Hepatocyte (in vitro differentiated cells): ENCODE measurements at regions not wholly inside any gene's neighbourhood (a gene's known extent, or its start where the extent isn't known, plus 50 kb on each side); places are given as distances from the start of the nearest gene placed in this dataset. TPM values are rescaled to one million over a fixed set of nuclear protein-coding genes. Genes with fewer than 3 reads are reported as not detected.

ENCODE experiments used
- DNase-seq: peaks from one replicate; pipeline ENCODE4 v3.0.0-alpha.2; 2016; ENCODE audit warnings: low spot score
- H2AFZ ChIP-seq: fragments of 200-600 bp; sonication (generic); 2 replicates; pipeline ENCODE4 v1.6.0; 2016; ENCODE audit warnings: antibody characterized with exemption, mild to moderate bottlenecking
- H3K27ac ChIP-seq: fragments of 200-600 bp; sonication (generic); 2 replicates; pipeline ENCODE4 v1.5.1; 2016; ENCODE audit warnings: mild to moderate bottlenecking
- H3K27me3 ChIP-seq: fragments of 200-600 bp; sonication (generic); 2 replicates; pipeline ENCODE4 v1.6.1; 2016
- H3K36me3 ChIP-seq: fragments of 200-600 bp; sonication (generic); replicated peaks from 2 replicates; pipeline ENCODE4 v1.5.1; 2016; ENCODE audit warnings: low read depth; ENCODE audit not compliant: insufficient read depth
- H3K4me1 ChIP-seq: fragments of 200-600 bp; sonication (generic); 2 replicates; pipeline ENCODE4 v1.5.1; 2016; ENCODE audit warnings: mild to moderate bottlenecking, moderate library complexity; ENCODE audit not compliant: insufficient read depth
- H3K4me2 ChIP-seq: fragments of 200-600 bp; sonication (generic); 2 replicates; pipeline ENCODE4 v1.6.0; 2016
- H3K4me3 ChIP-seq: fragments of 200-600 bp; sonication (generic); 2 replicates; pipeline ENCODE4 v1.5.1; 2016; ENCODE audit warnings: mild to moderate bottlenecking
- H3K79me2 ChIP-seq: fragments of 200-600 bp; sonication (generic); 2 replicates; pipeline ENCODE4 v1.6.0; 2017; ENCODE audit warnings: mild to moderate bottlenecking
- H3K9me2 ChIP-seq: fragments of 200-600 bp; sonication (generic); replicated peaks from 2 replicates; pipeline ENCODE4 v1.6.0; 2017; ENCODE audit warnings: mild to moderate bottlenecking; ENCODE audit not compliant: insufficient read depth
- H3K9me3 ChIP-seq: fragments of 200-600 bp; sonication (generic); 2 replicates; pipeline ENCODE4 v1.5.1; 2016; ENCODE audit warnings: low read depth, mild to moderate bottlenecking
- H4K20me1 ChIP-seq: fragments of 200-600 bp; sonication (generic); 2 replicates; pipeline ENCODE4 v1.6.0; 2016; ENCODE audit warnings: mild to moderate bottlenecking; ENCODE audit not compliant: insufficient read depth, poor library complexity, severe bottlenecking
- CTCF ChIP-seq: fragments of 200-600 bp; sonication (generic); IDR thresholded peaks from 2 replicates; pipeline ENCODE4 v1.5.1; 2016; ENCODE audit warnings: antibody characterized with exemption, mild to moderate bottlenecking; ENCODE audit not compliant: poor library complexity
- EZH2 ChIP-seq: fragments of 200-600 bp; sonication (generic); IDR thresholded peaks from 2 replicates; pipeline ENCODE4 v1.6.1; 2016; ENCODE audit warnings: antibody characterized with exemption, mild to moderate bottlenecking, borderline replicate concordance
- EZH2phosphoT487 ChIP-seq: fragments of 200-600 bp; sonication (generic); IDR thresholded peaks from one replicate; pipeline ENCODE4 v1.6.1; 2018; ENCODE audit warnings: antibody characterized with exemption, mild to moderate bottlenecking, low read depth, moderate library complexity; ENCODE audit not compliant: unreplicated experiment, severe bottlenecking
- WGBS: methylation state at CpG from one replicate; pipeline ENCODE4 v1.1.6; 2016; ENCODE audit warnings: low lambda C conversion rate; ENCODE audit errors: missing lambda C conversion rate; 5-methylcytosine and 5-hydroxymethylcytosine counted together
- small RNA-seq: library from RNA; depleted of rRNA; stranded (forward); fragments of <200 nt; gene quantifications from one replicate; pipeline ENCODE3, GENCODE V24; 2014

- DNase-seq: no peak
- Histone ChIP-seq H3K4me2 (no peak overlapping the region), H3K4me3 (no peak overlapping the region), H3K9me2 (no peaks in the 10 kb centered on the region), H4K20me1 (no peaks in the 10 kb centered on the region), H3K9me3 (no peaks in the 10 kb centered on the region), H3K27me3 (no peaks in the 10 kb centered on the region), H3K4me1 (no peaks in the 10 kb centered on the region), H3K27ac (no peak overlapping the region), H2AFZ (no peak overlapping the region), H3K36me3 (no peaks in the 10 kb centered on the region), H3K79me2 (no peaks in the 10 kb centered on the region)
- WGBS: 23% methylated on average over 2 of the region's 2 CpGs
- TF ChIP-seq CTCF: peak; percentile 29
- no peak for TF ChIP-seq EZH2
- TF ChIP-seq EZH2phosphoT487: no peak
Observed at GRCh38 chr14:29518335-29518734, 409.3 kb downstream of the PRKD1 start.

GRCh38 chr14:29521526-29522137, 406.0 kb downstream of the PRKD1 start:
- Histone ChIP-seq H3K36me3 (no peaks in the 10 kb centered on the region), H3K4me2 (no peak overlapping the region), H2AFZ (no peak overlapping the region), H3K27me3 (no peaks in the 10 kb centered on the region), H3K4me3 (no peak overlapping the region), H3K27ac (no peak overlapping the region), H3K9me3 (no peaks in the 10 kb centered on the region), H3K4me1 (no peaks in the 10 kb centered on the region), H3K79me2 (no peaks in the 10 kb centered on the region), H4K20me1 (no peaks in the 10 kb centered on the region), H3K9me2 (no peaks in the 10 kb centered on the region)
- TF ChIP-seq EZH2 (no peak), CTCF (no peak), EZH2phosphoT487 (no peak)
- peak; percentile 7 for DNase-seq
- WGBS: 32% methylated on average over 2 of the region's 2 CpGs

Small RNA genes in the stretch of these regions (small RNA-seq; reads per million reads assigned to genes)
- gene RF00019 (not detected), gene RNU11-5P (not detected), gene RNU6-864P (not detected)
